NCI-H748 treated with DMSO at 0.1 percent for 48 hours (cell line): ENCODE measurements at regions not wholly inside any gene's neighbourhood (a gene's known extent, or its start where the extent isn't known, plus 50 kb on each side); places are given as distances from the start of the nearest gene placed in this dataset.

ENCODE experiments used
- DNase-seq: peaks from one replicate; lab custom pipeline; 2025; lab: John Stamatoyannopoulos, UW

DNA sequence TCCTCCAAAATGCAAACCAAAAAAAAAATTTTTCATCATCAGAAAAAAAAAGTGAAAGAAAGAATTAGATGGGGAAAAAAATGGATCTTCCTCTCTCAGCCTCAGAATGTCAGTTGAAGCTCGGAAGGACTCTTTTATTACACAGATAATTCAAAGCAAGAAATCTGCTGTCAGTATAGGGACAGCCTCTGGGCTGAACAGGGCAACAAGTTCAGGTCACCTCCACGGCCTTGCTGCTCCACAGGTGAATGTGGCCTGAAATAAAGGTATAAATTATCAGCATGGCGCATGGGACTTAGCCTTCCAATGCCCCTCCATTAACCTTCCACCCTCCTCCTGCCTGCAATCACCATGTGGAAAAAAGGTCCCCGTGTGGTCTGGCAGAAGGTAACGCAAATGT, 316.8 kb upstream of the POU3F3 start:
- no peak for DNase-seq

DNA sequence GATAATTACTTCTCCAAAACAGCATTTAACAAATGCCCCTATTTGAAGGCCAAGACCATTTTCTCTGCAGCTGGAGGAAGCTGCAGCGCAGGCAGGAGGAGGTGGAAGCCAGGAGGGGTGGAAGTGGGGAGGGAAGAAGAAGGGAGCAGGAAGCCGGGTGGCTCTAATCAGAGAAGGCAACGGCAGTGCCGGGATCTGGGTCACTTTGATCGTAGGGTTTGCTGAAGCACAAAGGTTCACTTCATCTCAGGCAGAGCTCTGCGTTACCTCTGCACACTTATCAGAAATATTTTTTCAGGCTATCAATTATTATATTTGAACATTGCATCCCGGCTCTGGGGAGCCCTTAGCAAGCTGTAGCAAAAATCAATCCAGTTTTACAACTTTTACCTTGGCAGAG, 315.8 kb upstream of the POU3F3 start:
- no peak for DNase-seq

DNA sequence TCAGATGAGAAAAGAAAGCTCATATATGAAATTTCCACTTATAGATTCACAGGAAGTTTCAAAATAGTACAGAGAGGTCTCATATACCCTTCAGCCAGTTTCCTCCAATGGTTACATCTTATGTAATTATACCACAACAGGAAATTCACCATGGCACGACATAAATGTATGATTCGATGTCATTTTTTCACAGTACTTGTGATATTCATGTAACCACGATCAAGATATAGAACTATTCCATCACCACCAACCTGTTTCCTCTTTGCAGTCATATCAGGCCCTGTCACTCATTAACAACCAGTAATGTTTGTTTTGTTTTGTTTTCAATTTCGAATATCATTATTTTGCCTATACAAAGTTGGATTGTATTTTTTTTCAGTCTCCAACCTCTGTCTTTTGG, 314.3 kb upstream of the POU3F3 start:
- DNase-seq = no peak

DNA sequence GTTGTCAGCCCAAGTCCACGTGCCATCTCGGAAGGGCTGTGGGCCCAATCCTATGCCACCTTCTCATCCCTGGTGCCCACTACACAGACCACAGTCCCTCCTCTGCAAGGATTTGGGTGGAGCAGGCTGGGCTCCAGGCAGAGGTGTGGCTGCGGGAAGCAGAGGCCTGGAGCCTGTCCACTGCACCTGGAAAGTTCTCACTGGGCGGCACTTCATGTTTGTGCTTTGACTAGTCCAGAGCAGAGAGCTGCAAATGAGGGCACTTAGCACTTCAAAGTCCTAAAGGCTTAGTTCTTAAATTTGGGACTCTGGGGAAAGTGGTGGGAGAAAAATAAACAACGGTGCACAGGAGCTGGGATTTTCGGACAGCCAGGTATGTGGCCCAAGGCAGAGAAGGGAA, 308.9 kb upstream of the POU3F3 start:
- no peak for DNase-seq

DNA sequence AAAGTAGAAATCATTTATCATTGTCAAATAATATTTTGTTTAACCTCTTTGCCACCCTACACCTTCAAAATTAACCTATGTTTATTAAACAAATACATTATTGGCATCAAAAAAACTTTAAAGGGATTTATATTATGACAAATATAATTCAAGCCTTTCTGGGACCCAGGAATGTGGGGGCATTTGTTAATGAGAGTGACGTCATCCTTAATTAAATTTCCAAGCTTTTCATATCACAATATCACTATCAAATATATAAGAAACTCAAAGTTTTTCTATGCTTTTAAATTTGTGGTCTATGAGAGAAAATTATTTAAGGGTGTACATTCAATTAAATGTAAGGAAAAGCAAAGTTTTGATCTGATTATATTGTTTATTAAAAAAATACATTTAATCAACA, 307.4 kb upstream of the POU3F3 start:
- no peak for DNase-seq

DNA sequence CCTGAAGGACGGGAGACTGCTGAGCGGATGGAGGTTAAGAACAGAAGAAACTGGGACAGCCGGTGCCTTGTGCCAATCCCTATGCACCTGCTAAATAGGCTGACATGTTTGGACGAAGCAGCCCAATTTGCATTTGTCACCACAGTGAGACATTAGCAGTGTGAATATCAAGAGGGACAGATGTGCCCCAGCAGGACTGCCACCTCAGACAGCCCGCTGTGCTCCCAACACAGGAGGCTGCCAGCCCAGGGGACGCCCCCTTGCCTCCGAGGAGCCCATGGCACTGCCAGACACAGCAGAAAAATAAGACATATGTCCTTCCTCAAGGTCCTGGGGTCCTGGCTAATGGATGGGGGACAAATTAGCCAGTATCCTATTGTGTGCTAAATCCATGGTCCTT, 306.7 kb upstream of the POU3F3 start:
- no peak for DNase-seq

DNA sequence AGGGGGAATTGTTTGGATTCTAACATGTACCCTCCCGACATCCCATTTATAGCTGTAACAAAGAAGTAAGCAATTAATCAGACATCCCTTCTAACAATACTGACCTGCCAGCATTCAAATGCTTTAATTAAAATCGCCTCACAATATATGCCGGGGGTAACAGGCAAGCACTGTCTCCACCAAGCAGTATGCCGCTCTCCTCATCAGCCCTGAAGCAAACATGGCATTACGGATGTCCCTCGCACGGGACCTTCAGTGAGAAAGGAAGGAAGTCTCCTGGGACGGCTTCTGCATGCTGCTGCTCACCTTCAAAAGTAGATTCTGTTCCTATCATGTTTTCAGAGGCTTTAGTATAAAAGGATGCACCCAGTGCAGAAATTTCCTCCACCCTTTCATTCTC, 292.7 kb upstream of the POU3F3 start:
- DNase-seq = no peak

DNA sequence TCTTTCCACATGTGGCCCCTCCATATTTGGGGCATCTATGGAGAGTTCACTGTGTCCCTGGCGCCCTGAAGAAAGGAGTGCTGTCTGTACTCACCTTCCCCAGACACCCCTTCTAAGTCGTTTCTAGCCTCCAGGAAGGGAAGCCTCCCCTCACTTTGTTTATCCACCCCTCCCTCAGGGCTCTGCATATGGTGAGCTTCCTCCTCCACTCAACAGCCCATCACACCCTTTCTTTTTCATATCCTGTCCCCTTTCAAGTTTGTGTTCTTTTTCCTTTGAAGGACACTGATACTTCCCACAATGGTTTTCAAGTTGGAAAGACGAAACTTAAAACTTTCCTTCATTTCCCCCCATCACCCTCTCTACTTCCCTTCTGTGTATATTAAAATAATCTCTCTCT, 291.4 kb upstream of the POU3F3 start:
- no peak for DNase-seq

DNA sequence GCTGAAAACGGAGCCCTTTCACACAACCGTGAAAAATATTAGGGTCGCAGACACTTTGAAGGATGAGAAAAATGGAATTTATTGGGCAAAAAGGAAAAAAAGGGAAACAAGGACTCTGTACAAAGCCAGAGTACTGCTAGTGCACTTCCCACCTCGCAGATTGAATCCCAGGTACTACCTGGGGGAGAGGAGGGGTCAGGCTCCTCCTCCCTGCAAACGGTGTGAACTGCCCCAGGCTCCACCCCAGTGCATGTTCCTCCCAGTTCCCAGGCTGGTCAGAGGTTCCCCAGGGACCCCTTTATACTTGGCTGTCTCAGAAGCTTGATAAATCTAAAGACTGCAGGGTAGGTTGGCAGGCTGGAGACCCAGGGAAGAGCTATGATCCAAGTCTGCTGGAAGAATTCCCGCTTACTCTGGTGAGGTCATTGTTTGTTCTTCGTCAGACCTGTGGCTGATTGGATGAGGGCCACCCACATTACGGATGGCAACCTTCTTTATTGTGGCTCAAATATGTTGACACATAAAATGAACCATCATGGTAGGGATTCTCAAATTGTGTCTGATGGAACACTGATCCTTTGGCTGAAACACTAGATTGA, 290.4 kb upstream of the POU3F3 start:
- no peak for DNase-seq

DNA sequence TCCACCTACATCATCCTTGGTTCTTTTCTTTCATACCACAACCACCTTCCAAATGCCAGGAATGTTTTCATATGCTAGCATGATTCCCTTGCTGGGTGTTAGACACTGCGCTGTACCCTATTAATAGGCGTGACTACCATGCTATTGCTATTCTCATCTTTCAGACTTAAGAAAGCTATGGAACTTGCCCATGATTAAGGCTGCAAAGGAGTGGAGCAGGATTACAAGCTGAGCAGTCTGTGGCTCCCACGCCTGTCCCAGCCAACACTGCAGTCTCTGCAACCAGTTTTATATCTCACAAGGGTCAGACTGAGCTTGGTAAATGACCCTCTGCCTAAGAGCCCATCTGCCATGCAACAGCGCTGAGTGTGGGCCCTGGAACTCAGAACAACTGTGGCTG, 285.7 kb upstream of the POU3F3 start:
- DNase-seq = no peak

DNA sequence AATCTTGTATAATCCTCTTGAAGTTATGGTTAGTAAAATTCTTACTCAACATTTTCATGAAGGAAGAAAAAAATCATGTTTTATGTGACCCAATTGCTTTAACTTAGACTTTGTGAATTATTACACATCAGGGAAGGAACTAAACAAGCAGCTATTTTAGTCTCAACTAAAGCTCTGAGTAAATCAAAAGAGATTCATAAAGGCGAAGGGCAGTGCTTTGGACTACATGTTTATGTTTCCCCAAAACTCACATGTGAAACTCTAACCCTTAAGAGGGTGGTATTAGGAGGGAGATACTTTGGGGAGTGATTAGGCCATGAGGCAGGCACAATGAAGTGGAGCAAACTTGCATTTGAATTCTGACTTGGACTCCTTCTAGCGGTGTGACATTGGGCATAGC, 283.7 kb upstream of the POU3F3 start:
- DNase-seq = no peak

DNA sequence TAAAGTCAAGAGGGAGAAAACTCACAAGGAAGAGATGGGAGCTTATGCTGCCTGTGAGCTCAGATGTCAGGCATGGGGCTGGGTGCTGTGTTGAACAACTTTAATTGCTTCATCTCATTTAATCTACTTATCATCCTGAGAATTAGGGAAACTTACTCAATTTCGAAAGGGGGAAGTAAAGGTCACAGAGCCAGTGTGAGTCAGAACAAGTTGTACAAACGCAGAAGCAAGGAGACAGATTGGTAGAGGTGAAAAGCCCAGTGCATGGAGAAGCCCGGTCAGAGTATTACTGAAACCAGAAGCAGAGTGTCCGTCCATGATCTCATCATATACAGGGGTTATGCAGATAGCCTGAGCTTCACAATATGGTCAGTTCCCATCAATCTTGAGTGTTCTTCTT, 281.1 kb upstream of the POU3F3 start:
- no peak for DNase-seq

DNA sequence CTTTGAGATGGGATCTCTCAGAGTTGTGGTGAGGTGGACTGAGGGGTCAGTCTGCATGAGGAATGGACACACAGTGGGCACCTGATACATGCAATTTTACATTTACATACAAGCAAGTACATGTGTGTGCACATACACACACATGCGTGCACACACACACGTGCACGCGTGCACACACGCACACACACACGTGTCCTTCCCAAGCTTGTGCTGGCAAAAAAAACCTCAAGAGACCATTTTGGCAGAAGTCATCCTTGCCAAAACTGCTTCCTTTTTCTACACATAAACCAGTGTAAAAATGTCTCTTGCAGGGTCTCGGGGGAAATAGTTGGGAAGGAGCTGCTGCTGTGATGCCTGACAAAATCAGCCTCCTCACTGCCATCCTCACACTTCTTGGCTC, 279.5 kb upstream of the POU3F3 start:
- DNase-seq = no peak

DNA sequence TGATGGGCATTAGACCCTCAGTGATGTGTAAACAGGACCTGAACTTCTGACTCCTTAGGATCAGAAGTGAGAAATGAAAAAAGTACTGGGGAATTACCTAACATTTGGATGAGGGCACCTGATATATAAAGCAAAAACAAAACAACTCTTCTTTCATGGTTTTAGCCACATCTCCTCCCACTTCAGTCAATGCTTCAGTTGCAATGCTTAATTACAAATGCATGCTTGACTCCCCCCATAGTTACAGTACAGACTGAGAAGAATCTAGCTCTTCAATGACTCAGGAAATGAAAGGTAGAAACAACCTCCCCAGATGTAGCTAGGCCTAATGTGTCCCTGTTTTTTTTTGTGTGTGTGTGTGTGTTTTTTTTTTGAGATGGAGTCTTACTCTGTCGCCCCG, 276.8 kb upstream of the POU3F3 start:
- no peak for DNase-seq

DNA sequence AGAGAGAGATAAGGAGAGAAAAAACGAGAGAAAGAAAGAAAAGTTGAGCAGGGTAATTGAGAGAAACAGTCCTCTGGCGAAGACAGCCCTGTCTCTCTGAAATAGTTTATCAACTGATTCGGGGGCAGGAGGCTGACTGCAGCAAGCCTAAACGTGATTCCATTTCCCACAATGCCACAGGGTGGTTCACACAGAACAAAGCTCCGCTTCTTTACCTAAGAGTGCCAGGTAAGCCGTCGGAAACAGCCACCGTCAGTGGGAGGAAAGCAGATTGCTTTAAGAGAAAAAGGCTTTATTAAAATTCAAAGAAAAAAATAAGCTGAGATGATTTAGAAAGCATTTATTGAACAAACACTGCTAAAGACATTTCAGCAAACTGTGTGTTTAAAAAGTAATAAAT, 271.4 kb upstream of the POU3F3 start:
- no peak for DNase-seq

DNA sequence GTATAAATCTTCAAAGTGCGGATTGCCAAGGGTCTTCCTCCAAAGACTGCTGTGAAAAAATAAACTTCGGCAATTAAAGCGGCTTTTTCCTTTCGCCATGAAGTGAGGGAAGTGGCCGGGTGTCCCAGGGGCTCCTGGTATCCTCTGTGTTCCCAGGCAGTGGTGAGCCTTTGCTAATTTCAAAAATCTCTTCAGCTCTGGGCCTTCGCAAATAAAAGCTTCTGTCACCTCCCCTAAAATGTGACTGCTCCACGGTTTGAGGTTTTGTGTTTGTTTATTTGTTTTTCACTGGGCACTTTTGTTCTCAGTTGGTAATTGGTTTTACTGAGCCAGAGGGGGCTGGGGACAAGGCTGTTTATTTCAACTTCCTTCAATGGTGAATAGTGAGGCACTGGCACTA, 270.1 kb upstream of the POU3F3 start:
- DNase-seq = no peak

DNA sequence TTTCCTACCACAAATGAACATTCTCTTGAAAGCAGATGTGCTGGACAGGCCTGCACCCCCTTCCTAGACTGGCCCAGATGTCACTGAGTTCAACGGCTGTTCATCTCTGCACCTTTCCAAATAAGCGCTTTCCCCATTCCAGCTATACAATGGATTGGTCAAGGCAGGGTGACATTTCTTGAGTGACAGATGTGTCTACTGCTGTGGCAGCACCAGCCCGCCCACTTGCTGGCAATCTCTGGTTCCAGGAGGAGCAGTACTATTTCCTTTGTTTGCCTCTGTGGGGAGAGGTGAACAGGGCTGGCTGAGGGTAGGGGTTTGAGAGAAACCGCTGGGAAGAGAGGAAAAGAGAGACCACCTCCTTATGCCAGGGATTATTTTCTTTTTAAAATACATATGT, 269.5 kb upstream of the POU3F3 start:
- no peak for DNase-seq

DNA sequence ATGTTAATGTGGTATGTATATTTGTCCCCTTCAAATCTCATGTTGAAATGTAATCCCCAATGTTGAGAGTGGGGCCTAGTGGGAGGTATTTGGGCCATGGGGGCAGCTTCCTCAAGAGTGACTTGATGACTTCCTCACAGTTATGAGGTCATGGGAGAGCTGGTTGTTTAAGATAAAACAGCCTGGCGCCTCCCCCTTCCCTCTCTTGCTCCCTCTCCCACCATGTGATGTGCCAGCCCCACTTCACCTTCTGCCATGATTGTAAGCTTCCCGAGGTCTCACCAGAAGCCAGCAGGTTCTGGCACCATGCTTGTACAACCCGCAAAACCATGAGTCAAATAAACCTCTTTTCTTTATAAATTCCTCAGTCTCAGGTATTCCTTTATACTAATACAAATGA, 258.3 kb upstream of the POU3F3 start:
- DNase-seq = no peak

DNA sequence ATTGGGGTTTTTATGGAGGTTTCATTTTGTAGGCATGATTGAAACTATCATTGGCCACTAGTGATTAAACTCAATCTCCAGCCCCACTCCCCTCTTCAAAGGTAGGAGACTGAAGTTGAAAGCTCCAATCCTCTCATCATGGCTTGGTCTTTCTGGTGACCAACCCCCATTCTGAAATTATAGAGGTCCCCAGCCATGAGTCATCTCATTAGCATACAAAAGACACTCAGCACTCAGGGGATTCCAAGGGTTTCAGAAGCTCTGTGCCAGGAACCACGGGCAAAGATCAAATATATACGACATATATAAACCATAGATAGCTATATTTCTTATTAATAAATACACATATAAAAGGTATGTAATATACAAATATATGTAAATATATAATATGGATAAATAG, 256.0 kb upstream of the POU3F3 start:
- DNase-seq = no peak

DNA sequence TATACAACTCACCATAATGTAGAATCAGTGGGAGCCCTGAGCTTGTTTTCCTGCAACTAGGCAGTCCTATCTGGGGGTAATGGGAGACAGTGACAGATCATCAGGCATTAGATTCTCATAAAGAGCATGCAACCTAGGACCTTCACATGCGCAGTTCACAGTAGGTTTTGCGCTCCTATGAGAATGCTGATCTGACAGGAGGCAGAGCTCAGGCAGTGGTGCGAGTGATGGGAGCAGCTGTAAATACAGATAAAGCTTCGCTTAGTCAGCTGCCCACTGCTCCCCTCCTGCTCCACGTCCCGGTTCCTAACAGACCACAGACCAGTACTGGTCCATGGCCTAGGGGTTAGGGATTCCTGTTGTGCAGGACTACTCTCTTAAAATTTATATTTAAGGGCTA, 255.3 kb upstream of the POU3F3 start:
- no peak for DNase-seq

DNA sequence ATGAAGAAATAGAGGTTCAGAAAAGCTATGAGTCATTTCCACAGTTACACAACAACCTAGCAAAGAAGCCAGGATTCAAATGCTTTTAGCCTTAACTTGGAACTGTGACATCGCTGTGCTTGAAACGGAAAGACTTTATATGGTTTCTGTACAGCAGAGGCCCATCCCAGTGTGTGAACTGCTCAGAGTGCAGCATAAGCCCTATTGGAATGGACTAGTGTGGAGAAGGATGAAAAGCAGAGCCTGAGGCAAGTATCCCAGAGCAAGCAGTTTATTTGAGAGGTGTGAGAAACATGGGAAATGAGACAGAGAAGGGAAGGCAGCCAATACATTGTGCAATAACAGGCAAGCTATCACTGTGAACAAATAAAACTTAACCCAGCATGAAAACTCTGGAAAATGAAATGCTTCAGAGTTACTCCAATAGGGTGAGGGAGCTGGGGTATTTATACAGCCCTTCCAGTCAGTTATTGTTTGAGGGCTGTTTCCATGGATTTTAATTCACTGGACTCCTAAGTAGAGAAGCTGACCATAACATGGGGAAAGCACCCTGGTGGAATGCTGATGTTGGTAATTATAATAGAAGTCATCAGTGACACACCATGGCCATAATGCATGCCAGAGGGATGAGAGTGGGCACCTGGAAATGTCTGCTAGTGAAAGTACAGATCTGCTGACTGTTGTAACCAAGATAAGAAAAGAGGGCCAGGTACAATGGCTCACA, 254.0 kb upstream of the POU3F3 start:
- no peak for DNase-seq

DNA sequence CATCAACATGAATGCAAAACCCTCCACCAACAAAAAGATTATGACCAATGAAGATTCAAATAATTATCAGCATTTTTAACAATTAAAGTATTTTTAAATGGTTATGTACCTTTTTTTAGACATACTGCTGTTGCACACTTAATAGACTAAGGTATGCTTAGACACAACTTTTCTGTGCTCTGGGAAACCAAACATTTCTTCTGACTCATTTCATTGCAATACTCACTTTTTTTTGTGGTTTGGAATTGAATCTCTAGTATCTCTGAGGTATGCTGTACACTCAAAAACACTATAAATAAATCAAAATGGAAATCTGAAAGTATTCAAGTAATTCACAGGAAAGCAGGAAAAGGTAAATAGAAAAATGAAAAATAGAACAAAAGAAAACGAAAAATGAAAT, 247.9 kb upstream of the POU3F3 start:
- no peak for DNase-seq

DNA sequence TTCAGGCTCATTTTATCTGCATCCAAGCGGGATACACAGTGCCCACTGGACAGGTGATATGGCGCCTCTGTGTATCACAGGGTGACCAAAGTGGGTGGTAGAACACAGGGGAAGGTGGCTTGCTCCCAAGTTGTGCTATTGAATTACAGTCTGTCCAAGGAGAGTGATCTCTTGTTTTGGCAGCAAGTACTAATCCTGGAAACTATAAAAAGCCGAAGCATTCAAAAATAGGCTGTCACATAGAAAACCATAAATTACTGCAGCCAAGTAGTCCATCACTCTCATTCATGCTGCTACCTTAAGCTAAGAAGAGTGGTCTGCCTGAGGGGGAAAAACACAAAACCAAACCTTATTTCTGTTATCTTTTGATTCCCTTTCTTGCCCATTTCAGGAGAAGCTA, 237.1 kb upstream of the POU3F3 start:
- no peak for DNase-seq

DNA sequence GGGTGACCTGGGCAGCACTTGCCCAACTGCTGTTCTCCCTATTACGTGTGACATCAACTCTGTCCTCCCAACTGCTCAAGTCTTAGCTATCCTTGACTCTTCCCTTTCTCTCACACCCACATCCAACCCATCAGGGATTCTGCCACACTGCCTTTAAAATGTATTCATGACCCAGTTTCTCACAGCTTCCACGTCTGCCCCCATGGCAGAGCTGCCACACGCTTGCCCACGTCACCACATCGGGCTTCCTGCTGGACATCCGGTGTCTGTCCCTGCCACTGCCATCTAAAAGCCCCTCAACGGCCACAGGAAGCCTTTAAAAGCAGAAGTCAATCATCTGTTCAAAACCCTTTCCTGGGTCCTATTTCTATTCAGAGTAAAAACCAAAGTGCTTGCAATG, 233.1 kb upstream of the POU3F3 start:
- no peak for DNase-seq
